HG03060 (cell line): ENCODE measurements at regions not wholly inside any gene's neighbourhood (a gene's known extent, or its start where the extent isn't known, plus 50 kb on each side); places are given as distances from the start of the nearest gene placed in this dataset.

Experiments
- ATAC-seq: cut with Tn5 transposase; IDR thresholded peaks from one replicate; pipeline ENCODE4 v1.9.1; 2021; ENCODE audit warnings: low read depth, moderate number of reproducible peaks; ENCODE audit not compliant: unreplicated experiment

DNA sequence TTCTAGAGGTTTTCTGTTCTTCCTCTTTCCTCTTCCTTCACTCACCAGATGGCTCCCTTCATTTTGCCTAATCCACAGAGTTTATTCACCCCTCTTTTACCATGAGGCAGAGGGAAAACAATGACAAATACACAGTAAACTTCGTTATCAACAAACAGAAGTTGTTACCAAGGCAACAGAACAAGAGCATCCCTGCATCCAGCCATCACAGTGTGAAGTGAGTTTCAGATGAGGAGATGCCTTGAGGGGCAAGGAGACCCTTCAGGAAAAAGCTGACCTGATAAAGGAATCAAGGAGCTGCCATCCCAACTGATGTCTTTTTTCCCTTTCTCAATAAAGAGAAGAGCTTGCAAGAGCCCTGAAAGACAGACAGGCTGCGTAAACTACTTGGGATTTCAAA is 195.3 kb downstream of the BRINP2 start:
- ATAC-seq, result no peak

DNA sequence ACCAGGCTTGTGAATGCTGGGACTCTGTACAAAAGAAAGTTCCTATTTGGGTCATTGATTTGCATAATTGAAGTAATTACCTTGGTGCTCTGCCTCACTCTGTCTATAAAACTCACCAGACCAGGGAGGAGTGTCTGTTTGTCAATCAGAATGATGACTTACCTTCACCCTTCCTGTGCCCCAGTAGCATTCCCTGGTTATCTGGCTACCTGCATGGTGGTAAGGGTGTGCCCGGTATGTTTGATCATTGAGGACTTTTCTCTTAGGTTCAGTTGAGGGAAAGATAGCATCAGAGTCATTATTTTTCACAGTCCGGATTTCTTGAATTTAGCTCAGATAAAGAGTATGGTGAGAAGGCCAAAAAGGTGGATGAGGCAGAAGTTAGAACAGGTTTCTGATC is 190.0 kb downstream of the BRINP2 start:
- ATAC-seq, result no peak

DNA sequence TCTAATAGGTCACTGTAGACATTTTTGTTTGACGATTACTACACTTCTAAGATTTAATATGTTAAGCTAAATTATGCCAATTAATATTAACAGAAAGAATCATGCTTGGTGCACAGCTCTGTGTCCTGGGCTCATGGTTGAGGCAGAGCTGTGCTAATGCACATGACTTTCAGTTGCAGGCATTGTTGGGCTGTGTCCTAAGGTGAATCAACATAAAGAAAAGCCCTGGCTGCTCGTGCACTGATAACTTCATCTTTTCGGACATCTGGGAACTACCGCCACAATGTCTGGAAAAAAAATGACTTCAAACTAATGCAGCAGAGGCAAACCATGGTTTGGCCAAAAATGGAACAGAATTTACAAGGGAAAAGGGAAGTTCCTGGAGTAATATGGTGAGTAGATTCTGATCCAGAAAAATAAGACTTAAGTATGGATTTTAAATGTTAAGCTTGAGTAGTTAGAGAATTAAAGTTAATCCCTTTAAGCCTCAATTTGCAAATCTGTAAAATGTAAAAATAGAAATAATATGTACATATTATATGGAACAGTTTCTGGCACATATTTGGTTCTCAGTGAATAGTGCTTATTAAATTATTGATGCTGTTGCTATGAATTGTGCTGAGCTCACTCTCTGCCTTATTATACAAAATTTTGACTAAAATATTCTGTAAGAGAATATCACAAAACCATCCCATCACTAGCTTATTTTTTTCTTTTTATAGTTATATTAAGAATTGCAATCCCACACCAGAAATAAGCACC is 186.1 kb downstream of the BRINP2 start:
- ATAC-seq, result no peak

DNA sequence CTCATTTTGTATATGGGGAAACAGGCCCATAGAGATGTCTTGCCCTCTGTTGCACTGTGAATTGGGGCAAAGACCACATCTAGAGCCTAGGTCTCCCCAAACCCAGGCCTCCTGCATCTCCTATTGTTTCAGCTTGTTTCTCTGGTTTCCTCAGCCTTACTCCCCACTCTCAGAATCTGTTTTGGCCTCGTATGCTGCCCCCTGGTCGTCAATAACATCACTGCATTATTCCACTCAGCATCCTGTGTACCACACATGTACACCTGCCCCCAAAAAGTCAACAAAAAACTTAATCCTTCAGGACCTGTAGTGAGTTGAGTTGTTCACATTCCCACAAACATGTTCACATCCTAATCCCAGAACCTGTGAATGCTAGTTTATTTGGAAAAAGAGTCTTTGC is 184.8 kb downstream of the BRINP2 start:
- ATAC-seq, result no peak

DNA sequence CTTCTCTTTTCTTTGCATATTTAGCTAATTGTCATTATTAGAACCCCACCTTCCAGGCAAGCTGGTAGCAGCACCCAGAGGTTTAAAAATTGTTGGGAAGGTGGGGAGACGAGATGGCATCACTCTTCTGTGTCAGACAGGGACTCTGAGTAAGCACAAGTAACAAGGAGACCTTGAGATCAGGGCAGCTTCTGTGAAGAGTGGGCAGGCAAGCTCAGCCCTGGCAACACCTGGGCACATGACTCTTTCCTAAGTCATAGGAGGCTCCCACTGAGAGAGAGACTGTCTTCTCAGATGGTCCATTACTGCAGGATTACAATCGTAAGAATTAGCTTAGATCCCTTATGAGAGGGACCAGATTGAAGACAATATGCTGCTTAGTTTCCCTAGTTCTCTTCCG is 183.5 kb downstream of the BRINP2 start:
- no peak for ATAC-seq

DNA sequence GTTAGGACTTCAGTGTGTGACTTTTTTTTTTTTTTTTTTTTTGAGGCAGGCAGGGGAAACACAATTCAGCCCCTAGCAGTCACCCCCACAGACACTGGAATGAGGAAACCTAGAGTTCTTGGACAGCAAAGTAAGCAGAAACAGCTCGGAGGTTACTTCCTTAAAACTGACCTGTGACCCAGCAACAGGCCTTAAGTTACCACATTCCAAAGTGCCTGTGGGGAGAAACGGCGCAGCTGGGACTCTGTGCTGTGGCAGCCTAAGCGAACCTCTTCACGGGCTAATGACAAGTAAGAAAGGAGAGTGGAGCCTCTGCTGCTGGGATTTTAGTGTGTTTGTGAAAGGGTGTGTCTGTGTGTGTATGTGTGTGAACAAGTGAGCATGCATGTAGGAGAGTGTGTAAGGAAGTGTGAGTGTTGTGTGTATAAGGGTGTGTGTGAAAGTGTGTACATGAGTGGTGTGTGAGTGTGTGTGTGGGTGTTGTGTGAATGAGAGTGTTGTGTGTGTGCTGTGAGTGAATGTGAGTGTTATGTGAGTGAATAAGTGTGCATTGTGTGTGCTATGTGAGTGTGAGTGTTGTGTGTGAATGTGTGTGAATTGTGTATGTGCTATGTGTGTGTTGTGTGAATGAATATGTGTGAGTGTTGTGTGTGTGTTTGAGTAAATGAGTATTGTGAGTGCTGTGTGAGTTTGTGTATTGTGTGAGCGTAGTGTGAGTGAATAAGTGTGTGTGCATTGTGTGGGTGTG is 180.8 kb downstream of the BRINP2 start:
- no peak for ATAC-seq

DNA sequence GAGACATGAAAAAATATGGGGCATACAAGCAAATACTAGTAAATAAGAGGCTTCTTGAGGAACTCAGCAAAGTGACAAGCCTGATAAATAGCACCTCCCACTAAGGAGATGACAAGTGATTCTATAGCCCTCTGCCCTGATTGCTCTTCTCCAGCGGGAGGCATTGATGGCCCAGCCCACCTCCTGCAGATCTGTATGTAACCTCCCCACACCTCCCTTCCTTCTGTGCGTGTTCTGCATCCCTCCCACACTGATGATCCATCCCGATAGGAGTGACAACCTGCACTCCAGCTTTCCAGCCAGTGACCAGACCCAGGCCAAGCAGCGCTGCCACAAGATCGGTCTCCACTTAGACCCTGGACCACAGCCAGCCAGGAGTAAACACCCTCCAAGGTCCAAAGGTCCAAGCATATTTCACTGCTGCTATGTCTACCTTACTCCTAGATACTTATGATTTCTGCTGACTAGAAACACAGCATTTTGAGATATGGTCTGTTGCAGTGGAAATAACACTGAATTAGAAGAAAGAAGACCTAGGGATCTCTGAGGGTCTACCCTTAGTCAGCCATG is 176.1 kb downstream of the BRINP2 start:
- ATAC-seq, result no peak

DNA sequence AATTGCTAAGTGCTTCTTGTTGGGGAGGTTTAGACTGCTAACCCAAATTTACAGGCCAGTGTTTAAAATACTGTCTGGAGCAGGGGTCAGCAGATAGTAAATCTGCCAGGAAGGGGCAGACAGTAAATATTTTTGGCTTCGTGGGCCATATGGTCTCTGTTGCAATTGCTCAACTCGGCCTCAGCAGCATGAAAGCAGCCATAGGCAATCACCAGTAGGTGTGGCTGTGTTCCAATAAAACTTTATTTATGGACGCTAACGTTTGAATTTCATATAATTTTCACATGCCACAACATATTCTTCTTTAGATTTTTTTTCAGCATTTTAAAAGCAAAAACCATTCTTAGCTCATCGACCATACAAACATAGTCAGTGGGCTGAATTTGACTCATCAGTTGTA is 172.7 kb downstream of the BRINP2 start:
- ATAC-seq, result no peak

DNA sequence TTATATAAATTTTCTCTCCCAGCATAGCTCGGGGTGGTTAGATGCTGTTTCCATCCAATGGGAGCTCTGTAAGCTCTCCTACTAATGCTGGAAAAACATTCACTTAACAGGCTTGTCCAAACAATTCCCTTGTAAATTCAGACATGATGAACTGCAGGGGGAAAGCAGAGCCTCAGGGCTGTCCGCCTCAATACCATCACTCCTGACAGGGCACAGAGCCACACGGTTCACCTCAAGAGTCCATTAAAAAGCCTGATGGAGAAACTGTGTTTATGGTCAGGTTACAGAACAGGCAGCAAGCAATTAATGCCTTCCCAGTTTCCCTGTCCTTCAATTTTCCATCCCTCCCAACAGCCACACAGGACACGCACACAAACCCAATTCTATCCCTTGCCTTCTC is 171.0 kb downstream of the BRINP2 start:
- no peak for ATAC-seq

DNA sequence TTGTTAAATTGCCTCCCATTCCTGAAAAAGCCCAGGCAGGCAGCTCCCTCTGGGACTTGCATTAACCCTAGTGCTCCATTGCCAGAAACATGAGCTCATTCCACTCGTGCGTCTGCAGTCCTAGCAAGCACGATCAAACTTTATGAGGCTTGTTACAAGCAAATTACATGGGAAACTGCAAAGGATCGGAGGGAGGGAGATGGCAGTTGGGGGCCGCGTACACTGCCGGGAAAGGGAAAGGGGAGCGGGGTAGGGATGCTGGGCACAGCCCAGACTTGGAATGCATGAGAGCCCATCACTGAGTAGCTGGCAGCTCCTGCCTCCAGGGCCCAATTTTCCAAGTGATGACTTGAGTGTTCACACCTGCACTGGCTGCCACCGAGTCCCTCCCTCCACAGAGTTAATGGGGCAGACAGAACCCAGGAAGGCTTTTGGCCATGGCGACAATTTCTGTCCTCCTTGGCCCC is 169.9 kb downstream of the BRINP2 start:
- no peak for ATAC-seq

DNA sequence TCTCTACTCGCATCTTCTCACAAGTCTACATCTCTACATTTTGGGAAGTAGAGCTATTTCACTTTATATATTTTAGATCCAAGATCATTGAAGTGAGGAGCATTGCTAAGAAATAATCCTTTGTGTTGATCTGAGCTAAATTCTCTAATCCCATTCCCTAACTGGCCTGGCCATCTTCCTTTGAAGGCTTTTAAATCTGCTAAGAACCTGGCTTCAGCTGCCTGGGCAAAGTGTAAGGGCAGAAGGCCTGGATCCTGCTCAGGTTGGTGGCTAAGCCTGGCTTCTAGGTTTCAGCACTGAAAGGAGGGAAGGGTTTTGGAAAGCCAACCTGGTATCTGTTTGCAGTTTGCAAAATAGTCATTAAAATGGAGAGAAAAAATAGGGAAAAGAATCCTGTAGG is 167.6 kb downstream of the BRINP2 start:
- ATAC-seq, result no peak

DNA sequence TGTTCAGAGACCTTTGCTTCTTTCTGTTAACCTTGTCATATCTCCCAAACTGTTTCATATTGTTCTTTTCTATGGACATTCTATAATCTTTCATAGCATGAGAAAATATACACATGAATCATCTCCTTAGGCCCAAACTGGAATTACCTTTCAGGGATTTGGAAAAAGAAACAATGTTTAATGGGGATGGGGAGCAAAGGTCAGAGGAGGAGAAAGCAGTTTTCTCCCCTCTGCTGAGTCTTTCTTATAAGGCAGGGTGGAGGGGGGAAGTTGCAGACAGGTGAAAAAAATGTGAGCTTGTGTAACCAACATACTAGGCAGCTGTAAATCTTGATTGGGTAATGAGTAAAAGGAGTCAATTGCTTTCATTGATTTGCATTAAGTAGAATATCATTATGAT is 164.1 kb downstream of the BRINP2 start:
- ATAC-seq, result no peak

DNA sequence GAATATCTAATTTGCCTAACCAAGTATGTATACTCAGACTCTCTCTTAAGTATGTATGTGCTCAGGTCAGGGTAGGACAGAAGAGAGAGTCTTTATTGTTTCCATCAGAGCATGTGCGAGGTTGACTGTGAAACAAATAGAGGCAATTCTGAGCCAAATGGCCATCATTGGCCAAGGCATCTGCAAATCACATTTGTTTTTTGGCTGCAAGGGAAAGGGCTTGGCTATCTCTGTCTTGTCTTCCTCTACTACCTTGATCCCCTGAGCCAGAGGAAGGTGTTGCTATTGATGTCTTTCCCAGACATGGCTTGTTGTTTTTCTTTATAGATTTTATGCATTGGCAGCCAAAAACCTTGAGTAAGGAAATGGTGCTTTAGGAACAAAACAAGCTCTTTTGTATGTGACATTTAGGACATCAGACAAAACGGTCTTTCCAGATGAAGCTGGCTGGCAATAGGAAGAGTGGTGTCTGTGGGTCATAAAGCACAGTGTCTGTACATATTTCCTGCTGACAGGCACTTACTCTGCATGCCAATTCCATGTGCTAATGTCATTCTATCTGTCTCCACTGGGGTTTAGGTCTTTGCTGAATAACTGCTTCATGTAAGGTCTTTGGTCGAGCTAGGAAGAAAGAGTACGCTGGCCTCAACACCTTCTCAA is 163.3 kb downstream of the BRINP2 start:
- no peak for ATAC-seq
